ENCODE measurements at regions not wholly inside any gene's neighbourhood (a gene's known extent, or its start where the extent isn't known, plus 50 kb on each side); places are given as distances from the start of the nearest gene placed in this dataset.
"Not testable (repeated sequence)": the region's sequence is repeated elsewhere in the genome, so short reads cannot be mapped to it uniquely, and the experiment has no call there.

- ATAC-seq (no peak), DNase-seq (ENCODE audit: missing footprints) (no peak)
- intact Hi-C loops (cut with DNase I): no loop called here
Observed at GRCh38 chr7:104956753-104957450, 57.1 kb upstream of the KMT2E start.

- intact Hi-C loops (cut with DNase I): no loop called here
- DNase-seq (ENCODE audit: missing footprints) (no peak), ATAC-seq (no peak)
Observed at GRCh38 chr7:104958371-104958865, 55.6 kb upstream of the KMT2E start.

DNA sequence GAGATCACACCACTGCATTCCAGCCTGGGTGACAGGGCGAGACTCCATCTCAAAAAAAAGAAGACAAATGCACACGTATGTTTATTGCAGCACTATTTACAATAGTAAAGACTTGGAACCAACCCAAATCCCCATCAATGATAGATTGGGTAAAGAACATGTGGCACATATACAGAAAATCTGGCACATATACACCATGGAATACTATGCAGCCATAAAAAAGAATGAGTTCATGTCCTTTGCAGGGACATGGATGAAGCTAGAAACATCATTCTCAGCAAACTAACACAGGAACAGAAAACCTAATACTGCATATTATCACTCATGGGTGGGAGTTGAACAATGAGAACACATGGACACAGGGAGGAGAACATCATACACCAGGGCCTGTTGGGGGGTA is 54.5 kb upstream of the KMT2E start:
- ATAC-seq; DNase-seq (ENCODE audit: missing footprints); intact Hi-C loops (cut with DNase I): not testable (repeated sequence)

GRCh38 chr7:104960741-104961448 is 53.1 kb upstream of the KMT2E start:
- intact Hi-C loops (cut with DNase I): no loop called here
- ATAC-seq (peak; percentile 85), DNase-seq (ENCODE audit: missing footprints) (no peak)

DNA sequence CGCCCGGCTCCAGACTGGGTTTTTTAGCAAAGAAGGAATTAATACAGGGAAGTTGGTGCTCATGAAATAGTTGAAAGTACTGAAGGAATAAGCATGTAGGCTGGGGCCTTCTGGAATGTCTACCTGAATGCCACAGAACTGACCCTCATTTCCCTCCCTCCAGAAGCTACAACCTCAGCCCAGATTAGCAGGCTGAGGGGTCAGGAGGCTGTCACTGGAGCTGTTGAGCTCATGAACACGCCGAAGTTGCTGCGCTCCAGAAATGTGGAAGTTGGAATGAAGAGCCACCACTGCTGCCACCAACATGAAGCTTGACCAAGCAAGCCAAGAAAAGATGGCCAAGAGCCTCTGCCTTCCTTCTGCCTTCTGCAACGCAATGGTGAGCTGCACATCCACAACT is 52.2 kb upstream of the KMT2E start:
- ATAC-seq (no peak), DNase-seq (ENCODE audit: missing footprints) (no peak)
- intact Hi-C loops (cut with DNase I): no loop called here

DNA sequence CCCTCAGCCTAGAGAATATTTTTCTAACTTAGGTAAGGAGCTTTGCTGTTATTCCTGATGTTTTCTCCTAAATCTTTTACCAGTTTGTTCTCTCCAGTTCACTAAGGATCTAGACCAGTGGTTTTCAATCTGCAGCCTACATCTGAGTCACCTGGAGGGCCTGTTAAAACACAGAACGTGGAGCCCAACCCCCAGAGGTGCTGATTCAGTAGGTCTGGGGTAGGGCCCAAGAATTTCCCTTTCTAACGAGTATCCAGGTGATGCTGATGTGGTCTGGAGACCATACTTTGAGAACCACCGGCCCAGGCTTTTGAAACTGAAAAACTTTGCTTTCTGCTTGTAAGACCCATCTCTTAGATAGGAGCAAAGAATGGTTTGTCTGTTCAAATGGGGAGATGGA is 51.2 kb upstream of the KMT2E start:
- ATAC-seq: no peak
- no peak for DNase-seq (ENCODE audit: missing footprints)
- intact Hi-C loops (cut with DNase I): no loop called here

- DNase-seq (ENCODE audit: missing footprints) (no peak), ATAC-seq (no peak)
- intact Hi-C loops (cut with DNase I): no loop called here
Observed at GRCh38 chr7:104963378-104963990, 50.5 kb upstream of the KMT2E start.

GRCh38 chr7:104963991-104964385 is 50.0 kb upstream of the KMT2E start:
- intact Hi-C loops (cut with DNase I): no loop called here
- no peak for DNase-seq (ENCODE audit: missing footprints)

More at GRCh38 chr7:104963991-104964385, 50.0 kb upstream of the KMT2E start:
- ATAC-seq: no peak

Measured in Right ventricle myocardium inferior (tissue), 1 donor.